Astrocyte of the spinal cord (primary cell): ENCODE measurements at regions not wholly inside any gene's neighbourhood (a gene's known extent, or its start where the extent isn't known, plus 50 kb on each side); places are given as distances from the start of the nearest gene placed in this dataset.

Source experiments
- DNase-seq: peaks from one replicate; pipeline ENCODE4 v3.0.0; 2011; ENCODE audit warnings: low read depth, low spot score
- H3K4me3 ChIP-seq: 2 replicates; pipeline ENCODE4 v1.5.1; 2011; ENCODE audit warnings: low read depth, mild to moderate bottlenecking, low read length, moderate library complexity
- in situ Hi-C: cut with HindIII; loops from 2 replicates; pipeline ENCODE4 v1.10.0; 2017; ENCODE audit warnings: low sequenced_read_pairs
- TF ChIP-seq, protein P1 (sequence below): IDR thresholded peaks from 2 replicates; pipeline ENCODE4 v1.5.1; 2012; ENCODE audit warnings: low read depth, mild to moderate bottlenecking, low read length, inconsistent platforms

DNA sequence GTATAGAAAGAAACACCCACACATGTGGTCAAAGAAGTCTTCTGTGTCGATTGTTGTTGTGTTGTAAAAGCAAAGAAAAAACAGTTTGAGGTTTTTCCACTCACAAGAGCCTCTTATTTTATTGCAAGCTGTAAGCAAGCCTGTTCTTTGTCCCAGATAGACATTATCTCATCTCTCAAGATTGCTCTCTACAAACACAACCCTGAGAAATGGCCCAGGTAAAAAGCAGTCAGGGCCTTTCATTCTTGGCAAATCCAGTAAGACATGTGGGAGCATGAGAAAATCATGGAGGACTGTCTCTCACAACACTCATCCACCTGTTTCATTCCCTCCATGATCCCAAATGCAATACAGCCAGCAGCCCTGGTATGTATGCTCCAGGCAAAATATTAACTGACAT lies 286.6 kb upstream of the POU5F2 start:
- TF ChIP-seq, protein P1, sequence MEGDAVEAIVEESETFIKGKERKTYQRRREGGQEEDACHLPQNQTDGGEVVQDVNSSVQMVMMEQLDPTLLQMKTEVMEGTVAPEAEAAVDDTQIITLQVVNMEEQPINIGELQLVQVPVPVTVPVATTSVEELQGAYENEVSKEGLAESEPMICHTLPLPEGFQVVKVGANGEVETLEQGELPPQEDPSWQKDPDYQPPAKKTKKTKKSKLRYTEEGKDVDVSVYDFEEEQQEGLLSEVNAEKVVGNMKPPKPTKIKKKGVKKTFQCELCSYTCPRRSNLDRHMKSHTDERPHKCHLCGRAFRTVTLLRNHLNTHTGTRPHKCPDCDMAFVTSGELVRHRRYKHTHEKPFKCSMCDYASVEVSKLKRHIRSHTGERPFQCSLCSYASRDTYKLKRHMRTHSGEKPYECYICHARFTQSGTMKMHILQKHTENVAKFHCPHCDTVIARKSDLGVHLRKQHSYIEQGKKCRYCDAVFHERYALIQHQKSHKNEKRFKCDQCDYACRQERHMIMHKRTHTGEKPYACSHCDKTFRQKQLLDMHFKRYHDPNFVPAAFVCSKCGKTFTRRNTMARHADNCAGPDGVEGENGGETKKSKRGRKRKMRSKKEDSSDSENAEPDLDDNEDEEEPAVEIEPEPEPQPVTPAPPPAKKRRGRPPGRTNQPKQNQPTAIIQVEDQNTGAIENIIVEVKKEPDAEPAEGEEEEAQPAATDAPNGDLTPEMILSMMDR, result no peak
- peak; percentile 6 for DNase-seq
- H3K4me3 ChIP-seq, result no peak overlapping the region
- in situ Hi-C loops, result no loop called here

DNA sequence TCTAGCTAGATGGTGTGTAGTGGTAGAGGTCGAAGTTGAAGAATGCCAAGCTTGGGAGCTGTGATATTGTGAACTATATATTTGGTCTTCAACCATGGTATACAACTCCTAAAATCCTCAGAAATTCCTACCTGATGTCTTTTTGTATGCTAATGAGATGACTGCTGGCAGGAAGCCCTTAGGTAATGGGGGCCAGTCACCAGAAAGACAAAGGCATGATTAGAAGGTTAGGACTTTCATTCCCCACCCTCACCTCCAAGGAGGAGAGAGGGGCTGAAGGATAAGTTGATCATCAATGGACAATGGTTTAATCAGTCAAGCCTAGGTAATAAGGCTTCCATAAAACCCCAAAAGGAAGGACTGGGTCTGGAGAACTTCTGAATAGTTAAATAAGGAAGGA lies 285.7 kb upstream of the POU5F2 start:
- DNase-seq, result no peak
- in situ Hi-C loops, result no loop called here
- TF ChIP-seq, protein P1, result no peak
- no peak overlapping the region for H3K4me3 ChIP-seq

DNA sequence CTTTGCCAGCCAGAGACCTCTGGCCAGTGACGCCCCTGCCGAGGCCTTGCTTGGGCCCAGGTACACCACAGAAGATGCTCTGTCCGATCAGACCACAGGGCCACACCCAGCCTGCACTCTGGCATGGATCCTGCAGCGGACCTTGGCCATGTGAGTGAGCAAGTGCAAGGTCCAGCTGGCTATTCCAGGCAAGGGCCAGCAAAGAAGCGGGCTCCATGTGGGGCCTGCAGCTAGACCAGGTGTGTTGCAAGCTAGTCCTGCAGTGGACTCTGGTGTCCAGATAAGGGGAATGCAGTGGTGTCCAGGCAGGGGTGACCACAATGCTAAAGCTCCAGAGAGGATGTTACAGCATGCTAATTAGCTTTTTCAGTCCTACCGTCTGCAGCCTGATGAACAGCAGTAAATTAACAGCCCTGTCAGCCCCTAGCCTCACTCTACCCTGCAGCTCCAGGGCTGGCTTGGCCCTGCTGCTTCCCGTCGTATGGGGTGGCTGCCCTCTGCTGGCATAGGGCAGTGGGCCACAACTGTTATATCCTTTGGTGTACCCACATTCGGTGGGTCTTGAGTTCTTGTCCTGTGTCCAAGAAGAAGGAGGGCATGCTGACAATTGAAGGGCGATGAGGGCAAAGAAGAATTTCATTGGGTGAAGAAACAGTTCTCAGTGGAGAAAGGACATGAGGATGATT lies 284.5 kb upstream of the POU5F2 start:
- TF ChIP-seq, protein P1, result no peak
- in situ Hi-C loops, result no loop called here
- H3K4me3 ChIP-seq, result no peak overlapping the region
- no peak for DNase-seq

DNA sequence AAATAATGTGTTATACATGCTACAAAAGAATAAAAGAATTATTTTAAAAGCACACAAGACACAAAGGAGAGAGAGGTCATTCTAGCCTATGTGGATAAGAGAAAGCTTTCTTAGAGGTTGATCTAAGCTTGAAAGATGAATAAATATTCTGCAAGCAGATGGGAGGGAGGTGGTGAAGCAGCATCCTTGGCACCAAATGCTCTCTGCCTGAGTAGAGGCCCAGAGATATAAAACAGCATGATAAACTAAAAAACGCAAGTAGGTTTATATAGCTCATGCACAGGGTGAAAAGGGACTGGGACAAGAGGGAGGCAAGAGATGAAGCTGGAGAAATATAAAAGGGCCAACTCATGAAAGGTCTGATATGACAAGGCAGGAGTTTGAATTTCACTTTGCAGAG lies 283.2 kb upstream of the POU5F2 start:
- TF ChIP-seq, protein P1, result no peak
- H3K4me3 ChIP-seq, result no peak overlapping the region
- in situ Hi-C loops, result no loop called here
- no peak for DNase-seq

DNA sequence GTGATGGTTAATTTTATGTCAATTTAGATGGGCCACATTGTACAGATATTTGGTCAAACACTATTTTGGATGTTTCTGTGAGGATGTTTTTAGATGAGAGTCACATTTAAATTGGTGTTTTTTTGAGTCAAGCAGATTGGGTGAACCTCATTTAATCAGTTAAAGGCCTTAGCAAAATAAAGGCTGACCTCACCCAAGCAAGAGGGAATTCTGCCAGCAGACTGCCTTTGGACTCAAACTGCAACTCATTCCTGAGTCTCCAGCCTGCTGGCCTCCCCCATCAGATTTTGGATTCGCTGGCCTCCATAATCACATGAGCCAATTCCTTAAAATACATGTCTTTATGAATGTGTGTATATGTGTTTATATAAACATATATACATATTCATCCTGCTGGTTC lies 282.7 kb upstream of the POU5F2 start:
- TF ChIP-seq, protein P1, result no peak
- in situ Hi-C loops, result no loop called here
- H3K4me3 ChIP-seq, result no peak overlapping the region
- DNase-seq, result peak; percentile 14

DNA sequence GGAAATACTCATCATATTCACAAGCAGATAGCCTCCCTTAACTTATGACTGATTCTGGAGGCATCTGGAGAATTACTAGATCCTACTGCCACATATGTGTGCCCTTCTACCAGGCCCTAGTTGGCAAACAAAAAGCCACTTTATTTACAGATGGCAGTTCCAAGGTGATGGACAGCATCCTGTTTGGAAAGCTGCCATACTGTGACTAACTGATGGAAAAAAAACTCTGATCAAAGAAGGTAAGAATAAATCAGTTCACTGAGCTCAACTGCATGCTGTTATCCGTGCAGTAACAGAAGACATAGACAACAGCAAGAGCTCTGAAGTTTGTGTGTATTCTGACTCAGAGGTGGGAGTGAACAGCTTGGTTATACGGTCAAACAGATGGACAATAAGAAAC lies 279.8 kb upstream of the POU5F2 start:
- in situ Hi-C loops, result no loop called here
- DNase-seq, result peak; percentile 75

More for the DNA sequence above, 279.8 kb upstream of the POU5F2 start:
- TF ChIP-seq, protein P1, result no peak
- no peak overlapping the region for H3K4me3 ChIP-seq
